Hepatocyte (in vitro differentiated cells): ENCODE measurements at regions not wholly inside any gene's neighbourhood (a gene's known extent, or its start where the extent isn't known, plus 50 kb on each side); places are given as distances from the start of the nearest gene placed in this dataset.

Source experiments
- EZH2 ChIP-seq: fragments of 200-600 bp; sonication (generic); IDR thresholded peaks from 2 replicates; pipeline ENCODE4 v1.6.1; 2016; ENCODE audit warnings: antibody characterized with exemption, mild to moderate bottlenecking, borderline replicate concordance
- EZH2phosphoT487 ChIP-seq: fragments of 200-600 bp; sonication (generic); IDR thresholded peaks from one replicate; pipeline ENCODE4 v1.6.1; 2018; ENCODE audit warnings: antibody characterized with exemption, mild to moderate bottlenecking, low read depth, moderate library complexity; ENCODE audit not compliant: unreplicated experiment, severe bottlenecking
- TF ChIP-seq, protein P1 (sequence below): fragments of 200-600 bp; sonication (generic); IDR thresholded peaks from 2 replicates; pipeline ENCODE4 v1.5.1; 2016; ENCODE audit warnings: antibody characterized with exemption, mild to moderate bottlenecking; ENCODE audit not compliant: poor library complexity

DNA sequence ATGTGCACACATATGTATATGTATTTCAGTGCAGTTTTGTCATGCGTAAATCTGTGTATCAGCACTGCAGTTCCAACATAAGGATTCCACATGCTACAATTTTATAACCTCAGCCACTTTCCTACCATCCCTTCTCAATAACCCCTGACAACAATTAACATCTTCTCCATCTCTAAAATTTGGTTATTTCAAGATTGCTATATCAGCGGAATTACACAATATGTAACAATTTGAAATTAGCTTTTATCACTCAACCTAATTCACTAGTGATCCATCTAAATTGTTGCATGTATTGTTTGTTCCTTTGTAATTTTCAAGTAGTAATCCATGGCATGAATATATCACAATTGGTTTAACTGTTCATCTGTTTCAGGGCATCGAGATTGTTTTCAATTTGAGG, 511.3 kb downstream of the HAO1 start:
- TF ChIP-seq EZH2 (no peak), EZH2phosphoT487 (no peak)
- TF ChIP-seq, protein P1, sequence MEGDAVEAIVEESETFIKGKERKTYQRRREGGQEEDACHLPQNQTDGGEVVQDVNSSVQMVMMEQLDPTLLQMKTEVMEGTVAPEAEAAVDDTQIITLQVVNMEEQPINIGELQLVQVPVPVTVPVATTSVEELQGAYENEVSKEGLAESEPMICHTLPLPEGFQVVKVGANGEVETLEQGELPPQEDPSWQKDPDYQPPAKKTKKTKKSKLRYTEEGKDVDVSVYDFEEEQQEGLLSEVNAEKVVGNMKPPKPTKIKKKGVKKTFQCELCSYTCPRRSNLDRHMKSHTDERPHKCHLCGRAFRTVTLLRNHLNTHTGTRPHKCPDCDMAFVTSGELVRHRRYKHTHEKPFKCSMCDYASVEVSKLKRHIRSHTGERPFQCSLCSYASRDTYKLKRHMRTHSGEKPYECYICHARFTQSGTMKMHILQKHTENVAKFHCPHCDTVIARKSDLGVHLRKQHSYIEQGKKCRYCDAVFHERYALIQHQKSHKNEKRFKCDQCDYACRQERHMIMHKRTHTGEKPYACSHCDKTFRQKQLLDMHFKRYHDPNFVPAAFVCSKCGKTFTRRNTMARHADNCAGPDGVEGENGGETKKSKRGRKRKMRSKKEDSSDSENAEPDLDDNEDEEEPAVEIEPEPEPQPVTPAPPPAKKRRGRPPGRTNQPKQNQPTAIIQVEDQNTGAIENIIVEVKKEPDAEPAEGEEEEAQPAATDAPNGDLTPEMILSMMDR: no peak
